CD14-positive monocyte (primary cell): ENCODE measurements at regions not wholly inside any gene's neighbourhood (a gene's known extent, or its start where the extent isn't known, plus 50 kb on each side); places are given as distances from the start of the nearest gene placed in this dataset.

Source experiments
- DNase-seq, 3 donors: peaks; one replicate each; pipeline ENCODE4 v3.0.0-alpha.2; 2011 to 2022
- H2AFZ ChIP-seq: 2 replicates; pipeline ENCODE4 v1.6.0; 2012; ENCODE audit warnings: mild to moderate bottlenecking, low read depth, low read length, inconsistent platforms; ENCODE audit not compliant: insufficient read depth, poor library complexity, severe bottlenecking
- H3K27ac ChIP-seq, 2 donors: 1 replicate in 1 of 2; 2 replicates in 1 of 2; pipeline ENCODE4 v1.5.1; 2012 to 2013; ENCODE audit warnings: low read length in 2 of 2, control low read depth in 1 of 2, inconsistent platforms in 1 of 2, low read depth in 1 of 2, mild to moderate bottlenecking in 1 of 2
- H3K27me3 ChIP-seq, 2 donors: one replicate each; pipeline versions ENCODE4 v1.6.0 to v1.6.1; 2011 to 2013; ENCODE audit warnings: low read length in 2 of 2; ENCODE audit not compliant: control insufficient read depth in 2 of 2, insufficient read depth in 2 of 2
- H3K36me3 ChIP-seq, 2 donors: replicated peaks in 1 of 2; 1 replicate in 1 of 2; 2 replicates in 1 of 2; pipeline versions ENCODE4 v1.5.1 to v1.6.1; 2012 to 2013; ENCODE audit warnings: low read length in 2 of 2, control low read depth in 1 of 2, inconsistent platforms in 1 of 2, mild to moderate bottlenecking in 1 of 2; ENCODE audit not compliant: insufficient read depth in 2 of 2, control insufficient read depth in 1 of 2
- H3K4me1 ChIP-seq, 2 donors: 1 replicate in 1 of 2; 2 replicates in 1 of 2; pipeline versions ENCODE4 v1.5.1 to v1.6.1; 2012 to 2013; ENCODE audit warnings: low read length in 2 of 2, control low read depth in 1 of 2, inconsistent platforms in 1 of 2, mild to moderate bottlenecking in 1 of 2, moderate library complexity in 1 of 2; ENCODE audit not compliant: insufficient read depth in 2 of 2, control insufficient read depth in 1 of 2
- H3K4me2 ChIP-seq: replicated peaks from 2 replicates; pipeline ENCODE3; 2012; ENCODE audit warnings: low read length, moderate library complexity, mild to moderate bottlenecking; ENCODE audit not compliant: poor library complexity, severe bottlenecking; ENCODE audit errors: extremely low read depth
- H3K4me3 ChIP-seq, 3 experiments: fragments of 200-600 bp in 1 of 3; sonication (generic) in 1 of 3; replicated peaks in 1 of 3; 1 replicate in 2 of 3; 2 replicates in 1 of 3; pipeline ENCODE4 v1.5.1; 2011 to 2013; ENCODE audit warnings: low read length in 3 of 3, mild to moderate bottlenecking in 3 of 3, control low read depth in 2 of 3, low read depth in 2 of 3, inconsistent platforms in 1 of 3, moderate library complexity in 1 of 3
- H3K79me2 ChIP-seq: 2 replicates; pipeline ENCODE4 v1.6.0; 2012; ENCODE audit warnings: mild to moderate bottlenecking, control low read depth, inconsistent platforms, low read length, moderate library complexity; ENCODE audit not compliant: insufficient read depth
- H3K9ac ChIP-seq: 2 replicates; pipeline ENCODE4 v1.6.0; 2017; ENCODE audit warnings: low read length, mild to moderate bottlenecking; ENCODE audit not compliant: insufficient read depth, poor library complexity, severe bottlenecking
- H3K9me3 ChIP-seq, 2 donors: replicated peaks in 1 of 2; 1 replicate in 1 of 2; 2 replicates in 1 of 2; pipeline versions ENCODE4 v1.5.1 to v1.6.1; 2012 to 2013; ENCODE audit warnings: low read length in 2 of 2, control low read depth in 1 of 2; ENCODE audit not compliant: control insufficient read depth in 1 of 2, insufficient read depth in 1 of 2
- H4K20me1 ChIP-seq: 2 replicates; pipeline ENCODE4 v1.6.0; 2012; ENCODE audit warnings: mild to moderate bottlenecking, low read length, control low read depth, moderate library complexity; ENCODE audit not compliant: insufficient read depth
- H3K27ac Mint-ChIP-seq, 7 donors: one replicate each; pipeline ENCODE4 v1.8.0; 2020; ENCODE audit warnings: mild to moderate bottlenecking in 7 of 7, mixed read lengths in 7 of 7, moderate library complexity in 6 of 7, inconsistent platforms in 2 of 7
- H3K27me3 Mint-ChIP-seq, 3 donors: one replicate each; pipeline ENCODE4 v1.8.0; 2021 to 2022; ENCODE audit warnings: low read depth in 3 of 3, mild to moderate bottlenecking in 3 of 3, mixed read lengths in 3 of 3, moderate library complexity in 3 of 3, inconsistent platforms in 1 of 3
- H3K36me3 Mint-ChIP-seq, 2 donors: one replicate each; pipeline ENCODE4 v1.8.0; 2020; ENCODE audit warnings: mixed read lengths in 2 of 2, inconsistent platforms in 1 of 2, mild to moderate bottlenecking in 1 of 2
- H3K4me1 Mint-ChIP-seq: one replicate; pipeline ENCODE4 v1.8.0; 2020; ENCODE audit warnings: mild to moderate bottlenecking, mixed read lengths
- H3K4me3 Mint-ChIP-seq, 2 donors: one replicate each; pipeline ENCODE4 v1.8.0; 2020; ENCODE audit warnings: mild to moderate bottlenecking in 2 of 2, mixed read lengths in 2 of 2, moderate library complexity in 1 of 2
- H3K9me3 Mint-ChIP-seq, 7 donors: one replicate each; pipeline ENCODE4 v1.8.0; 2020 to 2022; ENCODE audit warnings: mixed read lengths in 7 of 7, mild to moderate bottlenecking in 6 of 7, moderate library complexity in 6 of 7, inconsistent platforms in 2 of 7
- CTCF ChIP-seq: fragments of 200-600 bp; IDR thresholded peaks from one replicate; pipeline ENCODE4 v1.8.0; 2022; ENCODE audit warnings: antibody characterized with exemption, mild to moderate bottlenecking
- WGBS: methylation state at CpG from one replicate; pipeline ENCODE4 v1.1.5; 2013; ENCODE audit warnings: missing lambda C conversion rate; ENCODE audit not compliant: insufficient coverage; 5-methylcytosine and 5-hydroxymethylcytosine counted together
- intact Hi-C, 2 donors: fragments of 100-400 bp; cut with micrococcal nuclease; formaldehyde crosslinking; loops; one replicate each; pipeline versions ENCODE4 v1.15.0 to v1.15.1; 2023

GRCh38 chr3:157633241-157633640 lies 130.0 kb upstream of the VEPH1 start:
- intact Hi-C loops, result no loop called here
- Histone ChIP-seq H3K9me3 (peaks cover 2 to 5% of the 10 kb centered on the region in 2 donors), H3K4me2 (no peak overlapping the region), H3K79me2 (no peaks in the 10 kb centered on the region), H3K27ac (no peak overlapping the region), H2AFZ (no peak overlapping the region), H3K4me3 (no peak overlapping the region), H3K27me3 (no peaks in the 10 kb centered on the region), H3K9ac (no peak overlapping the region), H3K4me1 (no peaks in the 10 kb centered on the region), H3K36me3 (no peaks in the 10 kb centered on the region), H4K20me1 (no peaks in the 10 kb centered on the region)
- Mint-ChIP-seq H3K27me3 (peaks cover 0 to 3% (median 2%) of the 10 kb centered on the region in 3 donors), H3K36me3 (no peaks in the 10 kb centered on the region), H3K4me1 (no peaks in the 10 kb centered on the region), H3K9me3 (peaks cover 2 to 15% (median 10%) of the 10 kb centered on the region in 7 donors), H3K27ac (no peak overlapping the region), H3K4me3 (no peak overlapping the region)
- 72% methylated on average over 2 of the region's 2 CpGs for WGBS
- TF ChIP-seq CTCF, result no peak
- DNase-seq, result no peak

- WGBS, result 76% methylated on average over 3 of the region's 3 CpGs
- H3K4me1 Mint-ChIP-seq, result no peaks in the 10 kb centered on the region
Observed at GRCh38 chr3:157632075-157632474, 128.9 kb upstream of the VEPH1 start.

More at GRCh38 chr3:157632075-157632474, 128.9 kb upstream of the VEPH1 start:
- no peak overlapping the region for H2AFZ ChIP-seq
- peaks cover 2 to 9% (median 4%) of the 10 kb centered on the region in 7 donors for H3K9me3 Mint-ChIP-seq
- no peaks in the 10 kb centered on the region for H3K36me3 ChIP-seq
- H3K4me1 ChIP-seq, result no peaks in the 10 kb centered on the region
- no peaks in the 10 kb centered on the region for H3K79me2 ChIP-seq
- H3K27me3 ChIP-seq, result no peaks in the 10 kb centered on the region
- H3K4me2 ChIP-seq, result no peak overlapping the region
- peaks cover 0 to 2% of the 10 kb centered on the region in 2 donors for H3K9me3 ChIP-seq
- H3K9ac ChIP-seq, result no peak overlapping the region
- intact Hi-C loops, result no loop called here
- no peaks in the 10 kb centered on the region for H3K36me3 Mint-ChIP-seq
- H3K27me3 Mint-ChIP-seq, result peaks cover 0 to 3% (median under 1%) of the 10 kb centered on the region in 3 donors
- no peak for DNase-seq
- no peak for TF ChIP-seq CTCF
- H3K27ac Mint-ChIP-seq, result no peak overlapping the region
- H4K20me1 ChIP-seq, result no peaks in the 10 kb centered on the region
- no peak overlapping the region for H3K4me3 ChIP-seq
- no peak overlapping the region for H3K27ac ChIP-seq
- H3K4me3 Mint-ChIP-seq, result no peak overlapping the region
